ENCODE measurements at regions not wholly inside any gene's neighbourhood (a gene's known extent, or its start where the extent isn't known, plus 50 kb on each side); places are given as distances from the start of the nearest gene placed in this dataset.

- no peak for DNase-seq (ENCODE audit: low read depth)
- H3K4me3 ChIP-seq (ENCODE audit: low read depth, low read length): no peak overlapping the region
- TF ChIP-seq MYC (IDR thresholded peaks at IDR 0.05; ENCODE audit: low read depth, low read length) (no peak), MAX (IDR thresholded peaks at IDR 0.05; ENCODE audit: low read depth, low read length) (no peak), POLR2A (IDR thresholded peaks at IDR 0.05; ENCODE audit: extremely low read depth, insufficient read length) (no peak), CTCF (IDR thresholded peaks at IDR 0.05; ENCODE audit: low read depth, low read length) (no peak)
These were observed 813.2 kb downstream of the RNF144A start for GRCh38 chr2:7730449-7730848.

- no peak overlapping the region for H3K4me3 ChIP-seq (ENCODE audit: low read depth, low read length)
- DNase-seq (ENCODE audit: low read depth): no peak
- TF ChIP-seq CTCF (IDR thresholded peaks at IDR 0.05; ENCODE audit: low read depth, low read length) (no peak), MAX (IDR thresholded peaks at IDR 0.05; ENCODE audit: low read depth, low read length) (no peak), MYC (IDR thresholded peaks at IDR 0.05; ENCODE audit: low read depth, low read length) (no peak), POLR2A (IDR thresholded peaks at IDR 0.05; ENCODE audit: extremely low read depth, insufficient read length) (no peak)
These were observed 813.8 kb downstream of the RNF144A start for GRCh38 chr2:7730990-7731389.

GRCh38 chr2:7732497-7732896 is 815.3 kb downstream of the RNF144A start:
- TF ChIP-seq CTCF (IDR thresholded peaks at IDR 0.05; ENCODE audit: low read depth, low read length): no peak
- TF ChIP-seq MYC (IDR thresholded peaks at IDR 0.05; ENCODE audit: low read depth, low read length): no peak
- TF ChIP-seq MAX (IDR thresholded peaks at IDR 0.05; ENCODE audit: low read depth, low read length): no peak
- TF ChIP-seq POLR2A (IDR thresholded peaks at IDR 0.05; ENCODE audit: extremely low read depth, insufficient read length): no peak
- DNase-seq (ENCODE audit: low read depth): no peak
- no peak overlapping the region for H3K4me3 ChIP-seq (ENCODE audit: low read depth, low read length)

- TF ChIP-seq POLR2A (IDR thresholded peaks at IDR 0.05; ENCODE audit: extremely low read depth, insufficient read length) (no peak), MYC (IDR thresholded peaks at IDR 0.05; ENCODE audit: low read depth, low read length) (no peak), CTCF (IDR thresholded peaks at IDR 0.05; ENCODE audit: low read depth, low read length) (no peak), MAX (IDR thresholded peaks at IDR 0.05; ENCODE audit: low read depth, low read length) (no peak)
- DNase-seq (ENCODE audit: low read depth): no peak
- H3K4me3 ChIP-seq (ENCODE audit: low read depth, low read length): no peak overlapping the region
These were observed 819.6 kb downstream of the RNF144A start for GRCh38 chr2:7736646-7737305.

- DNase-seq (ENCODE audit: low read depth): no peak
- H3K4me3 ChIP-seq (ENCODE audit: low read depth, low read length): no peak overlapping the region
- TF ChIP-seq CTCF (IDR thresholded peaks at IDR 0.05; ENCODE audit: low read depth, low read length) (no peak), MYC (IDR thresholded peaks at IDR 0.05; ENCODE audit: low read depth, low read length) (no peak), MAX (IDR thresholded peaks at IDR 0.05; ENCODE audit: low read depth, low read length) (no peak), POLR2A (IDR thresholded peaks at IDR 0.05; ENCODE audit: extremely low read depth, insufficient read length) (no peak)
These were observed 821.4 kb downstream of the RNF144A start for GRCh38 chr2:7738596-7738995.

Measured in NB4 (cell line).